ENCODE measurements at regions not wholly inside any gene's neighbourhood (a gene's known extent, or its start where the extent isn't known, plus 50 kb on each side); places are given as distances from the start of the nearest gene placed in this dataset.

DNA sequence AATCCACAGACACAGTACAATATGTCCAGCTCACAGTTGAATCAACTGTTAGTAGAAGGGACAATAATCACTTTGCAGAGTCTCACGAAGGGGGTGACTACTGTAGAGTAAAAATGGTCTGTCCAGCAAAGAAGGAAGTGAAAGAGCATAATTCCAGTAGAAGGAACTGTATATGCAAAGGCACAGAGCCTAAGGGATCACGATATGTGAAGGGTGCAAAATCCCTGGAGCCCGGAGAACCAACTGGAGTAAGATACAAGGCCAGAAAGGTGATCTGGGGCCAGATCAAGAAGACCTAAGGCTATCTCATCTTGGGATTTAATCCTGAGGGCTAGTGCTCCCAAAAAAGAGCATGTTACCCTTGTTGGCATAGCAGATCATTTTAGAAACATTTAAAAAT is 192.7 kb upstream of the LDB2 start:
- TF ChIP-seq, protein P1, sequence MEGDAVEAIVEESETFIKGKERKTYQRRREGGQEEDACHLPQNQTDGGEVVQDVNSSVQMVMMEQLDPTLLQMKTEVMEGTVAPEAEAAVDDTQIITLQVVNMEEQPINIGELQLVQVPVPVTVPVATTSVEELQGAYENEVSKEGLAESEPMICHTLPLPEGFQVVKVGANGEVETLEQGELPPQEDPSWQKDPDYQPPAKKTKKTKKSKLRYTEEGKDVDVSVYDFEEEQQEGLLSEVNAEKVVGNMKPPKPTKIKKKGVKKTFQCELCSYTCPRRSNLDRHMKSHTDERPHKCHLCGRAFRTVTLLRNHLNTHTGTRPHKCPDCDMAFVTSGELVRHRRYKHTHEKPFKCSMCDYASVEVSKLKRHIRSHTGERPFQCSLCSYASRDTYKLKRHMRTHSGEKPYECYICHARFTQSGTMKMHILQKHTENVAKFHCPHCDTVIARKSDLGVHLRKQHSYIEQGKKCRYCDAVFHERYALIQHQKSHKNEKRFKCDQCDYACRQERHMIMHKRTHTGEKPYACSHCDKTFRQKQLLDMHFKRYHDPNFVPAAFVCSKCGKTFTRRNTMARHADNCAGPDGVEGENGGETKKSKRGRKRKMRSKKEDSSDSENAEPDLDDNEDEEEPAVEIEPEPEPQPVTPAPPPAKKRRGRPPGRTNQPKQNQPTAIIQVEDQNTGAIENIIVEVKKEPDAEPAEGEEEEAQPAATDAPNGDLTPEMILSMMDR (conservative IDR thresholded peaks at IDR 0.05), result no peak
- no peak for TF ChIP-seq EZH2 (IDR thresholded peaks at IDR 0.05; ENCODE audit: low read depth)
